ENCODE measurements at regions not wholly inside any gene's neighbourhood (a gene's known extent, or its start where the extent isn't known, plus 50 kb on each side); places are given as distances from the start of the nearest gene placed in this dataset.

DNA sequence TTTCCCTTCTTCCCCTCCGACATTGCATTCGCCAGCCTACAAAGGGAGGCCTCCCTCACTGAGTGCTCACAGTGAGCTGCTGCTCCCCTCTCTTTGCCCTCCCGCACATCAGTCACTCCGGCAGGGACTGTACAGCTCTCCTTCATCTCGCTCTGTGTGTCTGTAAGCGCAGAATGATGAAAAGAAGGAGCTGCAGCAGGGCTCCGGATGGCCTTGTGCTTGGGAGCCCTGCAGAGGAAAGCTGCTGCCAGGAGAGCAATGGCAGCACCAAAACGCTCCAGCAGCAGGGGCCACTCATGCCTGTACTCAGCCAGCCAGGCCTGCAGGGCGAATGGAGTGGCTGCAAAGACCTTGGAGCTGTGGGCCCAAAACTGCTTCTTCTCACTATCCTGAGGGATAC lies 107.0 kb upstream of the NSMCE3 start:
- H3K4me1 Mint-ChIP-seq = no peaks in the 10 kb centered on the region
- DNase-seq = no peak
- no peaks in the 10 kb centered on the region for H3K9me3 Mint-ChIP-seq
- no peak overlapping the region for H3K4me3 Mint-ChIP-seq
- peaks cover 6% of the 10 kb centered on the region for H3K27me3 Mint-ChIP-seq
- ATAC-seq = no peak
- H3K27ac Mint-ChIP-seq = no peak overlapping the region
- H3K36me3 Mint-ChIP-seq (ENCODE audit: low read depth) = no peaks in the 10 kb centered on the region

DNA sequence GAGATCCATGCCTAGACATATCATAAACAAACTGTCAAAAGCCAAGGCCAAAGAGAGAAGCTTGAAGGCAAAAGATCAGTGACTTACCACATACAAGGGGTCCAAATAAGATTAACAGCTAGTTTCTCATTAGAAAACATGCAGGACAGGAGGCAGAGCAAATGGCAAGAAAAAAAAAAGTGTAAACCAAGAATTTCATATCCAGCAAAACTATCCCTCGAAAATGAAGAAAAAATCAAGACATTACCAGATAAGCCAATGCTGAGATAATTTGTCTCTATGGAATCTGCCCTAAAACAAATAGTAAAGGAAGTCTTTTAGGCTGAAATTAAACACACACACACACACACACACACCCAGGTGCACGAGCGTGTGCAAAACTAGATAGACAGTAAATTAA lies 99.6 kb upstream of the NSMCE3 start:
- Mint-ChIP-seq H3K27me3 (peaks cover 7% of the 10 kb centered on the region), H3K4me1 (no peaks in the 10 kb centered on the region), H3K27ac (no peak overlapping the region), H3K36me3 (ENCODE audit: low read depth) (peaks cover 6% of the 10 kb centered on the region), H3K4me3 (no peak overlapping the region), H3K9me3 (peaks cover 27% of the 10 kb centered on the region)
- ATAC-seq (no peak), DNase-seq (no peak)

DNA sequence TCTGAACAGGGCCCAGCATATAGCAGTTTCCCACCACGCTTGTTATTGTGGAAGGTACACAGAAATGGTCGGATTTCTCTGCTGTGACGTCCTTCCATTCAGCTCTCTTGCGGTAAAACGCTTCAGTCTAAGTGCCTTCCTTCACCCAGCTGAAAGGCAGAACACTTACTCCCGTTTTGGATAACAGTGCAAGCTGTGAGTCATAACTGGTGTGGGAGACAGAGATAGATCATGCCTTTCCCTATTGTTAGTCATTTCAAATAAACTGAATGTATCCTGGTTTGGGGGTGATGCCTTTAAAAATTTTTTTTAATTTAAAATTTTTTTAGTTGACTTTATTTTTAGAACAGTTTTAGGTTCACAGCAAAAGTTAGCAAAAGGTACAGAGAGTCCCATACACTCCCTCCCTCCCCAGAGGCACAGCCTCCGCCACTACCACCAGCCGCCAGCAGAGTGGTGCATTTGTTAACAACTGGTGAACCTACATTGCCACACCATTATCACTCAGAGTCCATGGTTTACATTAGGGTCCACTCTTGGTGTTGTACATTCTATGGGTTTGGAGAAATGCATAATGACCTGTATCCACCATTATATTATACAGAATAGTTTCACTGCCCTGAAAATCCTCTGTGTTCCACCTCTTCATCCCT lies 94.9 kb upstream of the NSMCE3 start:
- ATAC-seq (no peak), DNase-seq (no peak)
- Mint-ChIP-seq H3K4me3 (no peak overlapping the region), H3K27ac (no peak overlapping the region), H3K4me1 (no peaks in the 10 kb centered on the region), H3K27me3 (peaks cover 4% of the 10 kb centered on the region), H3K9me3 (peaks cover 21% of the 10 kb centered on the region), H3K36me3 (ENCODE audit: low read depth) (peaks cover 6% of the 10 kb centered on the region)

DNA sequence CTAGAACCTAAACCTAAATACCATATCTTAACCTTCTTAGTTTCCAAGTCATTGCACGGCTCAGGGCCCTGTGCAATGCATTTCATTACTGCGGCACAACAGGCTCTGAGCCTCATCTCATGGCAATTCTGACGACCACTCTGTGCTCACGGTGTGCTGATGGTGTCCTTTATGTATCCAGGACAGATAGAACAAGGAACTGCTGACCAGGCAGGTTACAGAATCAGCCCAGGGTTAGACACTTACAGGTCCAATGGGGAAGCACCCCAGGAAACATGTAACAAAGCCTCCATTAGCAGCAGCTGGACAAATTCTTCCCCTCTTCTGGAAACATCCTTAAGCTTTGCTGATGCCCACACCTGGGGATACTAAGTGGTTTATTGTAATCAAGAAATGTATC lies 91.9 kb upstream of the NSMCE3 start:
- Mint-ChIP-seq H3K4me3 (no peak overlapping the region), H3K27me3 (peaks cover 2% of the 10 kb centered on the region), H3K9me3 (no peaks in the 10 kb centered on the region), H3K36me3 (ENCODE audit: low read depth) (no peaks in the 10 kb centered on the region), H3K4me1 (no peaks in the 10 kb centered on the region), H3K27ac (no peak overlapping the region)
- DNase-seq (no peak), ATAC-seq (no peak)

DNA sequence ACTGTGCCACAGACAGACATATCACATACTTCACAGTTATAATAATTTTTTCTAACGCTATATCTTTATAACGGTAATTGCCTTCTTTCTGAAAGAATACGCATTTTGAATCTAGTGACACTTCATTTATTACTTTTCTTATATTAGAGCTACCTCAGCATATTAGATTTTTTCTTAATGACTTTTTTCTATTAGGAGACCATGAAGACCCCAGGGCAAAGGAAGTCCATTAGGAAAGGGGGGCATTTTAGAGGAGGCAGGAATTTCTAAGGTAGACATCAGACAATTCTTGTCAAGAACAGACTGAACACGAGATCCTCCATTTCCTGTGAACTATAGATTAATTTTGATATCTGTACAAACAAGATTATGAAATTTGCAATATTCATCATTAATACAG lies 90.5 kb upstream of the NSMCE3 start:
- Mint-ChIP-seq H3K4me3 (no peak overlapping the region), H3K9me3 (no peaks in the 10 kb centered on the region), H3K27ac (no peak overlapping the region), H3K4me1 (no peaks in the 10 kb centered on the region), H3K27me3 (peaks cover 7% of the 10 kb centered on the region), H3K36me3 (ENCODE audit: low read depth) (no peaks in the 10 kb centered on the region)
- DNase-seq (no peak), ATAC-seq (no peak)

DNA sequence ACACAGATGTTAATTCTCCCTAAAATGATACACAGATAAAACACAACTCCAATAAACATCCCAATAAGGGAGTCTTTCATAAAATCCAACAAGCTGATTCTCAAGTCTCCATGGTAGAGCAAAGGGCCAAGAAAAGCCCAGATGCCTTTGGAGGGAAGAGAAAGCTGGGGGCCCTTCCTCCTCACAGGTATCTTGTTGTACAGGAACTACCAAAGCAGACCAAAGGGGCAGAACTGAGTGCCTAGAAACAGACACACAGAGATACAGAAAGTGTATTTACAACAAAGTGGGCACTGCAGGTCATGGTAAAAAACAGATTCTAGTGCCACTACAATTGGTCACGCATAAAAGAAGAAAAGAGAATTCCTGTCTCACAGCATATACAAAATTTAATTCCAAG lies 87.2 kb upstream of the NSMCE3 start:
- peaks cover 11% of the 10 kb centered on the region for H3K27me3 Mint-ChIP-seq
- no peak overlapping the region for H3K4me3 Mint-ChIP-seq
- H3K36me3 Mint-ChIP-seq (ENCODE audit: low read depth) = no peaks in the 10 kb centered on the region
- DNase-seq (no peak), ATAC-seq (no peak)
- H3K9me3 Mint-ChIP-seq = no peaks in the 10 kb centered on the region
- H3K27ac Mint-ChIP-seq = no peak overlapping the region
- no peaks in the 10 kb centered on the region for H3K4me1 Mint-ChIP-seq

DNA sequence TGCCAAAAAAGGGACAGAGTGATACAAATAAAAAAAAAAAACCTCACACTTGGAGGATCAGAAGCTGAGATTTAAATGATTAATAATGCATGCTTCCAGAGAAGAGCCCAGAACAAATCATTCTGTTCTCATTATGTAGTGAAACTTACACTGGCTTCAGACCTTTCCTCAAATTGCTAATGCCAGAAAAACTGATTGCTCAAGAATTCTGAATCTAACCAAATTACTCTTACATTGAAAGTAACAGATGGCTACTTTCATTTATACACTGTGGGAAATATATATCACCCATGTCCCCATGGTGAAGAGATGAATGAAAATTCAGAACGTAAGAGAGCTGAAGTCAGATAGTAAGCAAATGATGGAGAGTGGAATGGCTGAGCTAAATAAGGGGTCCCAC lies 85.9 kb upstream of the NSMCE3 start:
- ATAC-seq (no peak), DNase-seq (no peak)
- no peak overlapping the region for H3K27ac Mint-ChIP-seq
- peaks cover 11% of the 10 kb centered on the region for H3K27me3 Mint-ChIP-seq
- H3K36me3 Mint-ChIP-seq (ENCODE audit: low read depth) = no peaks in the 10 kb centered on the region
- no peak overlapping the region for H3K4me3 Mint-ChIP-seq
- H3K4me1 Mint-ChIP-seq = no peaks in the 10 kb centered on the region
- H3K9me3 Mint-ChIP-seq = no peaks in the 10 kb centered on the region

- Mint-ChIP-seq H3K9me3 (no peaks in the 10 kb centered on the region), H3K27me3 (peaks cover 11% of the 10 kb centered on the region), H3K36me3 (ENCODE audit: low read depth) (no peaks in the 10 kb centered on the region), H3K4me1 (no peaks in the 10 kb centered on the region), H3K27ac (no peak overlapping the region), H3K4me3 (no peak overlapping the region)
- no peak for ATAC-seq
- DNase-seq = no peak
Measured at GRCh38 chr15:29352402-29352801, 82.8 kb upstream of the NSMCE3 start.

GRCh38 chr15:29349196-29349595 lies 79.6 kb upstream of the NSMCE3 start:
- no peak for ATAC-seq
- H3K4me3 Mint-ChIP-seq = no peak overlapping the region
- H3K27ac Mint-ChIP-seq = no peak overlapping the region
- no peak for DNase-seq
- no peaks in the 10 kb centered on the region for H3K4me1 Mint-ChIP-seq
- peaks cover 5% of the 10 kb centered on the region for H3K27me3 Mint-ChIP-seq
- no peaks in the 10 kb centered on the region for H3K36me3 Mint-ChIP-seq (ENCODE audit: low read depth)
- H3K9me3 Mint-ChIP-seq = no peaks in the 10 kb centered on the region

DNA sequence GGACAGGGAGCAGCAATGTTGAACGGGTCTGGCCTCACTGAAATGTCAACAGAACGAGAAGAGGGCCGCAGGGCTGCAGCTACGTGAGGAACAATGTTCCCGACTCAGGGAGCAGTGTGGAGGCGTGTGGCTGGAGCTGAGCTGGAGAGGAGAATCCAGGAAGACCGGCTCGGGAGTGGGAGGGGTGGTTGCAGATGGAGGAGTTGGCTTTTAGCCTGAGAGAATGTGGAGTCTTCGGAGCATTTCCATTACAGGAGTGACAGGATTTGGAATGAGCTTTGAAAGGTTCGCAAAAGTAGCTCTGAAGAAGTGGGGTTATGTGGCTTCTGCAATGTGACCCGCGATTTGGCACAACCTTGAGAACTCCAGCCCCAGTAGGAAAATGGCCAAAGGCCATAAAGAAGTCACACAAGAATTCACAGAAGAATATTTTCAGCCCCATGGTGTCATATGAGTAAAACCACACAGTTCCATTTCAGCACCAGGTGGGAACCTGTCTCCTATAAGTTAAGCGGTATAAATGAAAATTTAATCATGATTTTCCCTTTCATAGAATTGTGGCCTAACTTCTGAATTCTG lies 78.8 kb upstream of the NSMCE3 start:
- no peaks in the 10 kb centered on the region for H3K36me3 Mint-ChIP-seq (ENCODE audit: low read depth)
- ATAC-seq (no peak), DNase-seq (no peak)
- H3K4me3 Mint-ChIP-seq = no peak overlapping the region
- no peaks in the 10 kb centered on the region for H3K9me3 Mint-ChIP-seq
- peaks cover 2% of the 10 kb centered on the region for H3K27me3 Mint-ChIP-seq
- no peaks in the 10 kb centered on the region for H3K4me1 Mint-ChIP-seq
- no peak overlapping the region for H3K27ac Mint-ChIP-seq

- no peaks in the 10 kb centered on the region for H3K9me3 Mint-ChIP-seq
- H3K27ac Mint-ChIP-seq = no peak overlapping the region
- peaks cover 2% of the 10 kb centered on the region for H3K27me3 Mint-ChIP-seq
- no peaks in the 10 kb centered on the region for H3K4me1 Mint-ChIP-seq
- H3K4me3 Mint-ChIP-seq = no peak overlapping the region
- ATAC-seq = no peak
- DNase-seq = no peak
- no peaks in the 10 kb centered on the region for H3K36me3 Mint-ChIP-seq (ENCODE audit: low read depth)
Measured at GRCh38 chr15:29346998-29347397, 77.4 kb upstream of the NSMCE3 start.

- Mint-ChIP-seq H3K9me3 (no peaks in the 10 kb centered on the region), H3K27ac (no peak overlapping the region), H3K4me1 (no peaks in the 10 kb centered on the region), H3K27me3 (peaks cover 2% of the 10 kb centered on the region), H3K4me3 (no peak overlapping the region), H3K36me3 (ENCODE audit: low read depth) (no peaks in the 10 kb centered on the region)
- ATAC-seq = no peak
- no peak for DNase-seq
Measured at GRCh38 chr15:29345549-29346525, 76.2 kb upstream of the NSMCE3 start.

DNA sequence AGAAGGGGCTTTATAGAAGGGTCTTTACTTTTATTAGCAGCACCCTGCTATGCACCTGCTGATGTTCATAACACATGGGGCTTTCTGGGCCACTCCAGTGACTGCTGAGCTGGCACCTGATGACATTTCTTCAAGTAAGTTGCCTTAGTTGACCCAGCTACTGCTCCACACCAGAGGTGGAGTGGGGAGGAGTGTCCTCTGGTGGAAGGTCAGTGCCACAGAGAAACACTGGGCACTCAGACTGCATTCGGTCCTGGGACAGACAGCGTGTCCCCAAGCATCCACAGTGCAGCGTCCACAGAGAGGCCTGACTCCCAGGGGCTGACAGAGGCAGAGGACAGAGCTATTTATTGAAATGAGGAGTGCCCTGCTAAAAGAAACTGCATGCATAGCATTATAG lies 74.9 kb upstream of the NSMCE3 start:
- DNase-seq = no peak
- Mint-ChIP-seq H3K27ac (no peak overlapping the region), H3K4me3 (no peak overlapping the region), H3K27me3 (peaks cover 2% of the 10 kb centered on the region), H3K36me3 (ENCODE audit: low read depth) (no peaks in the 10 kb centered on the region), H3K9me3 (no peaks in the 10 kb centered on the region), H3K4me1 (no peaks in the 10 kb centered on the region)
- ATAC-seq = no peak

- no peak overlapping the region for H3K27ac Mint-ChIP-seq
- no peaks in the 10 kb centered on the region for H3K4me1 Mint-ChIP-seq
Measured at GRCh38 chr15:29343229-29343628, 73.6 kb upstream of the NSMCE3 start.

DNA sequence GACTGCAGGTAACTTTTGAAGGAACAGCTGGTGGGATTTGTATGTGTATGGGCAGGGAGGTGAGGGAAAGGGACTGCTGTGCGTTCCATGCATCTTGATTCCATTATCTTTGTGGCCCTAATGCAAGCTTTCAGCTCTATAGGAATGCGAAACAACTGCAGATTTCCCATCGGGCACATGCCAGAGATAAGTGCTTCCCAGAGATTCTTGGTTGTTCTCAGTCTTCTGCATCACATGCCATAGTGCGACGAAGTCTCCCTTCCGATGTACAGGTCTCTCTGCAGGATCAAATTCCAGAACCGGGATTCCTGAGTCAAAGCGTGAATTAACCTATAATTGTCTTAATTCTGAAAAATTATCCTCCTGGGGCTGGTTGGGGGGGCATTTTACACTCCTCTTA lies 72.6 kb upstream of the NSMCE3 start:
- no peaks in the 10 kb centered on the region for H3K27me3 Mint-ChIP-seq
- no peak overlapping the region for H3K4me3 Mint-ChIP-seq
- ATAC-seq (no peak), DNase-seq (no peak)
- no peaks in the 10 kb centered on the region for H3K9me3 Mint-ChIP-seq
- no peak overlapping the region for H3K27ac Mint-ChIP-seq
- no peaks in the 10 kb centered on the region for H3K4me1 Mint-ChIP-seq
- no peaks in the 10 kb centered on the region for H3K36me3 Mint-ChIP-seq (ENCODE audit: low read depth)

More at GRCh38 chr15:29343229-29343628, 73.6 kb upstream of the NSMCE3 start:
- no peak overlapping the region for H3K4me3 Mint-ChIP-seq
- H3K9me3 Mint-ChIP-seq = no peaks in the 10 kb centered on the region
- H3K27me3 Mint-ChIP-seq = peaks cover 2% of the 10 kb centered on the region
- no peak for ATAC-seq
- no peaks in the 10 kb centered on the region for H3K36me3 Mint-ChIP-seq (ENCODE audit: low read depth)
- DNase-seq = no peak

Data from activated naive CD8-positive, alpha-beta T cell treated with anti-CD3 and anti-CD28 coated beads, Interleukin-2, amount 50 U/mL, for 24 hours (primary cell).